Lower lobe of right lung (tissue), 2 donors: ENCODE measurements at regions not wholly inside any gene's neighbourhood (a gene's known extent, or its start where the extent isn't known, plus 50 kb on each side); places are given as distances from the start of the nearest gene placed in this dataset.

Experiments
- ATAC-seq, 2 donors: fragments of 200-7000 bp; cut with Tn5 transposase; one replicate each; pipeline ENCODE4 v1.9.1; 2020 to 2022; ENCODE audit warnings: mild to moderate bottlenecking in 2 of 2, moderate library complexity in 2 of 2
- DNase-seq: peaks from one replicate; pipeline ENCODE4 v3.0.0-alpha.2; 2020
- H3K27ac ChIP-seq: fragments of 200-600 bp; one replicate; pipeline ENCODE4 v1.8.0; 2022
- H3K27me3 ChIP-seq: fragments of 200-600 bp; one replicate; pipeline ENCODE4 v1.8.0; 2022; ENCODE audit warnings: low read depth
- H3K36me3 ChIP-seq: fragments of 200-600 bp; one replicate; pipeline ENCODE4 v1.8.0; 2022; ENCODE audit warnings: mild to moderate bottlenecking
- H3K4me1 ChIP-seq: fragments of 200-600 bp; one replicate; pipeline ENCODE4 v1.8.0; 2022
- H3K4me3 ChIP-seq: fragments of 200-600 bp; one replicate; pipeline ENCODE4 v1.8.0; 2022; ENCODE audit warnings: mild to moderate bottlenecking
- H3K9me3 ChIP-seq: fragments of 200-600 bp; one replicate; pipeline ENCODE4 v1.8.0; 2022
- intact Hi-C: fragments of 100-400 bp; cut with DNase I; formaldehyde crosslinking; loops from one replicate; pipeline ENCODE4 v1.11.0; 2022
- TF ChIP-seq, protein P1 (sequence below): fragments of 200-600 bp; IDR thresholded peaks from one replicate; pipeline ENCODE4 v1.8.0; 2022; ENCODE audit warnings: antibody characterized with exemption, mild to moderate bottlenecking
- donor health status: DM: no; HTN: yes; CAD: no; lungs with severe emphysema.

DNA sequence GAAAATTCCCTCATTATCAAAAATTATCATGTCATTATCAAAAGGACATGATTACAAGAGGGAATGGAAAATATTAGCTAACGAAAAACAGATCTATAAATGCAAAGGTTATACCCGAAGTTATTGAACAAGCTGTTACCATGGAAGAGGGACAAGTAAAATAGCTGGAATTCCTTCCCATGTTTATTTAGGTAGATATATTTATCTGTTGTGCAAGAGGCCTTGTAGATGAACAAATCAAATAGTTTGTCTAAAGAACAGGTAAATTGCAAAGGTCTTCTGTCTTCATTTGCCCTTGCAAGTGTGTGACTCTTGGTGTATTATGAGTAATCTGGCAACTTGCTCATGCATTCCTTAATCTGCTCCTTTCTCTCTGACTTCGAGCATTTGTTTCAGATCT lies 1170.9 kb downstream of the SORCS1 start:
- TF ChIP-seq, protein P1, sequence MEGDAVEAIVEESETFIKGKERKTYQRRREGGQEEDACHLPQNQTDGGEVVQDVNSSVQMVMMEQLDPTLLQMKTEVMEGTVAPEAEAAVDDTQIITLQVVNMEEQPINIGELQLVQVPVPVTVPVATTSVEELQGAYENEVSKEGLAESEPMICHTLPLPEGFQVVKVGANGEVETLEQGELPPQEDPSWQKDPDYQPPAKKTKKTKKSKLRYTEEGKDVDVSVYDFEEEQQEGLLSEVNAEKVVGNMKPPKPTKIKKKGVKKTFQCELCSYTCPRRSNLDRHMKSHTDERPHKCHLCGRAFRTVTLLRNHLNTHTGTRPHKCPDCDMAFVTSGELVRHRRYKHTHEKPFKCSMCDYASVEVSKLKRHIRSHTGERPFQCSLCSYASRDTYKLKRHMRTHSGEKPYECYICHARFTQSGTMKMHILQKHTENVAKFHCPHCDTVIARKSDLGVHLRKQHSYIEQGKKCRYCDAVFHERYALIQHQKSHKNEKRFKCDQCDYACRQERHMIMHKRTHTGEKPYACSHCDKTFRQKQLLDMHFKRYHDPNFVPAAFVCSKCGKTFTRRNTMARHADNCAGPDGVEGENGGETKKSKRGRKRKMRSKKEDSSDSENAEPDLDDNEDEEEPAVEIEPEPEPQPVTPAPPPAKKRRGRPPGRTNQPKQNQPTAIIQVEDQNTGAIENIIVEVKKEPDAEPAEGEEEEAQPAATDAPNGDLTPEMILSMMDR: no peak
- H3K9me3 ChIP-seq: no peaks in the 10 kb centered on the region
- H3K27ac ChIP-seq: no peak overlapping the region
- DNase-seq (no peak), ATAC-seq (no peak)
- H3K36me3 ChIP-seq: no peaks in the 10 kb centered on the region
- intact Hi-C loops: no loop called here
- no peaks in the 10 kb centered on the region for H3K27me3 ChIP-seq
- no peak overlapping the region for H3K4me3 ChIP-seq
- no peaks in the 10 kb centered on the region for H3K4me1 ChIP-seq

DNA sequence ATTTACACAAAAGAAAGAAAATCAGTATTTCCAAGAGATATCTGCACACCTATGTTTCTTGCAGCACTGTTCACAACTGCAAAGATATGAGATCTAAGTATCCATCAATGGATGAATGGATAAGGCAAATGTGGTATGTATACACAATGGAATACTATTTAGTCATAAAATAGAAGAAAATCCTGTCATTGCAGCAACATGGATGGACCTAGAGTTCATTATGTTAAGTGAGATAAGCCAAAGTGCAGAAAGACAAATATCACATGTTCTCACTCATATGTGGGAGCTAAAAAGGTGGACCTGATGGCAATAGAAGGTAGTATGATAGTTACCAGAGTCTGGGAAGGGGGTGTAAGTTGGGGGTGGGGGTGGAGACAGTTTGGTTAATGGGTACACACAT lies 1171.6 kb downstream of the SORCS1 start:
- no peaks in the 10 kb centered on the region for H3K36me3 ChIP-seq
- no peak overlapping the region for H3K27ac ChIP-seq
- ATAC-seq (no peak), DNase-seq (no peak)
- no peaks in the 10 kb centered on the region for H3K27me3 ChIP-seq
- no peaks in the 10 kb centered on the region for H3K9me3 ChIP-seq
- H3K4me1 ChIP-seq: no peaks in the 10 kb centered on the region
- intact Hi-C loops: no loop called here
- H3K4me3 ChIP-seq: no peak overlapping the region
- TF ChIP-seq, protein P1: no peak

DNA sequence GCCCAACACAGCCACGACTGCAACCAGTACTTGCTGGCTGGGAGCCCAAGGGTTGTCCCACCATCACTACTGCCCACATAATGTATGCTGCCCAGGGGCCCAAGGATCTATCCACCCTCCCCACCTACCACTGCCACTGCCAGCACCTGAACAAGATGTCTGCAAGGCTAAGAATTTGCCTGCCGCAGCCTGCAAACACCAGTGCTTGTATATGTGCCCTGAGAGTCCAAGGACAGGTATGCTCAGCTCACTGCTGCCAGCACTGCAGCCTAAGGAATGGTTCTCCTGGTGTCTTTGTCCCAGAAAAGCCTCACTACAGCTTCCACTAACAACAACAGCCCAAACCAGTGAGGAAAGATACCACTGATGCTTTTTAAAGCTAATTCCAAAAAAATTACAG lies 1174.0 kb downstream of the SORCS1 start:
- ATAC-seq (no peak), DNase-seq (no peak)
- H3K27me3 ChIP-seq: no peaks in the 10 kb centered on the region
- H3K27ac ChIP-seq: no peak overlapping the region
- H3K4me3 ChIP-seq: no peak overlapping the region
- H3K36me3 ChIP-seq: no peaks in the 10 kb centered on the region
- TF ChIP-seq, protein P1: no peak
- no peaks in the 10 kb centered on the region for H3K9me3 ChIP-seq
- intact Hi-C loops: no loop called here
- H3K4me1 ChIP-seq: no peaks in the 10 kb centered on the region

DNA sequence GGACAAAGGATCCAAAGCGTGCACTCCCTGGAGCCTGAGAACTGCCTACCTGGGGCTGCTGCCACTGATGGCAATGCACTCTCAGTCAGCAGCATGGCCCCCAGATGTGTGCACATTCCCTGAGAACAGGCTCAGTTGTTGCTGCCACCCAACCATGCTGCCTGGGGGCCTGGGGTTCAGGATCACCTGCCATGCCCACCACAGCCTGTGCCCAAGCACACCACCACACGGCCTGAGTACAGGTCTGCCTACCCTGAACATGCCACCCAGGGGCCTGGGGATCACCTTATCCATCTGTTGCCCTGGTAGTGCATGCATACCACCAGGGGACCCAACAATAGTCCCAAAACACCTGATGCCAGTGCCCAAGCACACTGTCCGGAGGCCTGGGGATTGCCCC lies 1174.5 kb downstream of the SORCS1 start:
- Histone ChIP-seq H3K4me3 (no peak overlapping the region), H3K36me3 (no peaks in the 10 kb centered on the region), H3K27me3 (no peaks in the 10 kb centered on the region), H3K9me3 (no peaks in the 10 kb centered on the region), H3K4me1 (no peaks in the 10 kb centered on the region), H3K27ac (no peak overlapping the region)
- ATAC-seq: peak in 1 of 2 donors; percentile 43
- intact Hi-C loops: no loop called here
- TF ChIP-seq, protein P1: no peak
- no peak for DNase-seq

DNA sequence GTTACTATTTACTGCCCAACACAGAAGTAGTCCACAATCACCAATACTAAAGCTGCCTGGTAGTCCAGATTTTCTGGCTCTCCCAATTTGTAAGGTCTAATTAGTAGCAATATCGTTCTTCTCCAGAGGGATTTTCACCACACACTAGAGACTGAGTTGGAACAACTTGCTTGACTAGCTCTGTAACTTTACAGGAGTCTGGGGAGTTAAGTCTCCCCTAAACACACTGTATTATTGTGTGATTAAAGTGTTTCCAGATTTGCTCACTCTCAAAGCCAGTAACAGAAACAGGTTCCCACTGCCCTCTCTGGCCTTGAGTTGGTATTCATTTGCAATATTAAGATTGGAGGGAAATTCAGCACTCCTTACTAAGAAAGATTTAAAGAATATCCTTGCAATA lies 1175.7 kb downstream of the SORCS1 start:
- no peaks in the 10 kb centered on the region for H3K4me1 ChIP-seq
- DNase-seq (no peak), ATAC-seq (no peak)
- H3K36me3 ChIP-seq: no peaks in the 10 kb centered on the region
- intact Hi-C loops: no loop called here
- H3K27me3 ChIP-seq: no peaks in the 10 kb centered on the region
- no peaks in the 10 kb centered on the region for H3K9me3 ChIP-seq
- no peak overlapping the region for H3K4me3 ChIP-seq
- TF ChIP-seq, protein P1: no peak
- H3K27ac ChIP-seq: no peak overlapping the region
